ENCODE measurements at regions not wholly inside any gene's neighbourhood (a gene's known extent, or its start where the extent isn't known, plus 50 kb on each side); places are given as distances from the start of the nearest gene placed in this dataset.

GRCh38 chr2:217061916-217062505, 202.1 kb upstream of the TNP1 start:
- Histone ChIP-seq H3K4me2 (replicated peaks; ENCODE audit: extremely low read depth, low read length, poor library complexity, severe bottlenecking) (no peak overlapping the region), H3K27me3 (ENCODE audit: control insufficient read depth in 2 of 2, insufficient read depth in 2 of 2, low read length in 2 of 2) (peaks cover 0 to 3% of the 10 kb centered on the region in 2 donors), H3K27ac (ENCODE audit: low read depth in 1 of 2, low read length in 2 of 2) (no peak overlapping the region), H3K9ac (ENCODE audit: insufficient read depth, low read length, poor library complexity, severe bottlenecking) (no peak overlapping the region), H3K4me3 (replicated peaks in 1 of 3; ENCODE audit: low read depth in 2 of 3, low read length in 3 of 3) (no peak overlapping the region), H3K4me1 (ENCODE audit: control insufficient read depth in 1 of 2, insufficient read depth in 2 of 2, low read length in 2 of 2) (peaks cover 18 to 20% of the 10 kb centered on the region in 2 donors), H2AFZ (ENCODE audit: insufficient read depth, low read depth, low read length, poor library complexity, severe bottlenecking) (no peak overlapping the region), H3K79me2 (ENCODE audit: insufficient read depth, low read length) (no peaks in the 10 kb centered on the region), H3K36me3 (replicated peaks in 1 of 2; ENCODE audit: control insufficient read depth in 1 of 2, insufficient read depth in 2 of 2, low read length in 2 of 2) (no peaks in the 10 kb centered on the region), H4K20me1 (ENCODE audit: insufficient read depth, low read length) (no peaks in the 10 kb centered on the region), H3K9me3 (replicated peaks in 1 of 2; ENCODE audit: control insufficient read depth in 1 of 2, insufficient read depth in 1 of 2, low read length in 2 of 2) (no peaks in the 10 kb centered on the region)
- Mint-ChIP-seq H3K27me3 (ENCODE audit: low read depth in 3 of 3) (peaks cover 12 to 27% (median 14%) of the 10 kb centered on the region in 3 donors), H3K27ac (peak overlapping the region in 1 of 7 donors; percentile 6), H3K4me3 (no peak overlapping the region), H3K4me1 (peaks cover 26% of the 10 kb centered on the region), H3K9me3 (peaks cover 0 to 7% (median 3%) of the 10 kb centered on the region in 7 donors), H3K36me3 (no peaks in the 10 kb centered on the region)
- DNase-seq = no peak
- TF ChIP-seq, protein P1, sequence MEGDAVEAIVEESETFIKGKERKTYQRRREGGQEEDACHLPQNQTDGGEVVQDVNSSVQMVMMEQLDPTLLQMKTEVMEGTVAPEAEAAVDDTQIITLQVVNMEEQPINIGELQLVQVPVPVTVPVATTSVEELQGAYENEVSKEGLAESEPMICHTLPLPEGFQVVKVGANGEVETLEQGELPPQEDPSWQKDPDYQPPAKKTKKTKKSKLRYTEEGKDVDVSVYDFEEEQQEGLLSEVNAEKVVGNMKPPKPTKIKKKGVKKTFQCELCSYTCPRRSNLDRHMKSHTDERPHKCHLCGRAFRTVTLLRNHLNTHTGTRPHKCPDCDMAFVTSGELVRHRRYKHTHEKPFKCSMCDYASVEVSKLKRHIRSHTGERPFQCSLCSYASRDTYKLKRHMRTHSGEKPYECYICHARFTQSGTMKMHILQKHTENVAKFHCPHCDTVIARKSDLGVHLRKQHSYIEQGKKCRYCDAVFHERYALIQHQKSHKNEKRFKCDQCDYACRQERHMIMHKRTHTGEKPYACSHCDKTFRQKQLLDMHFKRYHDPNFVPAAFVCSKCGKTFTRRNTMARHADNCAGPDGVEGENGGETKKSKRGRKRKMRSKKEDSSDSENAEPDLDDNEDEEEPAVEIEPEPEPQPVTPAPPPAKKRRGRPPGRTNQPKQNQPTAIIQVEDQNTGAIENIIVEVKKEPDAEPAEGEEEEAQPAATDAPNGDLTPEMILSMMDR (IDR thresholded peaks at IDR 0.05) = no peak
- intact Hi-C loops (cut with micrococcal nuclease) = no loop called here
- 96% methylated on average over 5 of the region's 7 CpGs for WGBS (ENCODE audit: insufficient coverage)

- 67% methylated on average over 1 of the region's 3 CpGs for WGBS (ENCODE audit: insufficient coverage)
- H2AFZ ChIP-seq (ENCODE audit: insufficient read depth, low read depth, low read length, poor library complexity, severe bottlenecking) = no peak overlapping the region
- peaks cover 12 to 27% (median 14%) of the 10 kb centered on the region in 3 donors for H3K27me3 Mint-ChIP-seq (ENCODE audit: low read depth in 3 of 3)
These were observed 201.2 kb upstream of the TNP1 start for GRCh38 chr2:217060951-217061547.

More at GRCh38 chr2:217060951-217061547, 201.2 kb upstream of the TNP1 start:
- H3K4me3 Mint-ChIP-seq = no peak overlapping the region
- no peak overlapping the region for H3K27ac Mint-ChIP-seq
- peaks cover 19% of the 10 kb centered on the region for H3K4me1 Mint-ChIP-seq
- no peak for DNase-seq
- peaks cover 0 to 5% (median 0%) of the 10 kb centered on the region in 7 donors for H3K9me3 Mint-ChIP-seq
- TF ChIP-seq, protein P1 (IDR thresholded peaks at IDR 0.05) = no peak
- intact Hi-C loops (cut with micrococcal nuclease) = no loop called here
- peaks cover 12 to 16% of the 10 kb centered on the region in 2 donors for H3K4me1 ChIP-seq (ENCODE audit: control insufficient read depth in 1 of 2, insufficient read depth in 2 of 2, low read length in 2 of 2)
- no peaks in the 10 kb centered on the region for H3K36me3 ChIP-seq (replicated peaks in 1 of 2; ENCODE audit: control insufficient read depth in 1 of 2, insufficient read depth in 2 of 2, low read length in 2 of 2)
- H3K27me3 ChIP-seq (ENCODE audit: control insufficient read depth in 2 of 2, insufficient read depth in 2 of 2, low read length in 2 of 2) = peaks cover 0 to 3% of the 10 kb centered on the region in 2 donors
- H3K4me3 ChIP-seq (replicated peaks in 1 of 3; ENCODE audit: low read depth in 2 of 3, low read length in 3 of 3) = no peak overlapping the region
- no peaks in the 10 kb centered on the region for H3K79me2 ChIP-seq (ENCODE audit: insufficient read depth, low read length)
- no peak overlapping the region for H3K27ac ChIP-seq (ENCODE audit: low read depth in 1 of 2, low read length in 2 of 2)
- no peak overlapping the region for H3K4me2 ChIP-seq (replicated peaks; ENCODE audit: extremely low read depth, low read length, poor library complexity, severe bottlenecking)
- H3K9ac ChIP-seq (ENCODE audit: insufficient read depth, low read length, poor library complexity, severe bottlenecking) = no peak overlapping the region
- H3K36me3 Mint-ChIP-seq = no peaks in the 10 kb centered on the region
- no peaks in the 10 kb centered on the region for H3K9me3 ChIP-seq (replicated peaks in 1 of 2; ENCODE audit: control insufficient read depth in 1 of 2, insufficient read depth in 1 of 2, low read length in 2 of 2)
- H4K20me1 ChIP-seq (ENCODE audit: insufficient read depth, low read length) = no peaks in the 10 kb centered on the region

All from CD14-positive monocyte (primary cell).